Lower lobe of right lung (tissue), 2 donors: ENCODE measurements at regions not wholly inside any gene's neighbourhood (a gene's known extent, or its start where the extent isn't known, plus 50 kb on each side); places are given as distances from the start of the nearest gene placed in this dataset.

Experiments used
- ATAC-seq, 2 donors: fragments of 200-7000 bp; cut with Tn5 transposase; one replicate each; pipeline ENCODE4 v1.9.1; 2020 to 2022; ENCODE audit warnings: mild to moderate bottlenecking in 2 of 2, moderate library complexity in 2 of 2
- DNase-seq: peaks from one replicate; pipeline ENCODE4 v3.0.0-alpha.2; 2020
- H3K27ac ChIP-seq: fragments of 200-600 bp; one replicate; pipeline ENCODE4 v1.8.0; 2022
- H3K27me3 ChIP-seq: fragments of 200-600 bp; one replicate; pipeline ENCODE4 v1.8.0; 2022; ENCODE audit warnings: low read depth
- H3K36me3 ChIP-seq: fragments of 200-600 bp; one replicate; pipeline ENCODE4 v1.8.0; 2022; ENCODE audit warnings: mild to moderate bottlenecking
- H3K4me1 ChIP-seq: fragments of 200-600 bp; one replicate; pipeline ENCODE4 v1.8.0; 2022
- H3K4me3 ChIP-seq: fragments of 200-600 bp; one replicate; pipeline ENCODE4 v1.8.0; 2022; ENCODE audit warnings: mild to moderate bottlenecking
- H3K9me3 ChIP-seq: fragments of 200-600 bp; one replicate; pipeline ENCODE4 v1.8.0; 2022
- intact Hi-C: fragments of 100-400 bp; cut with DNase I; formaldehyde crosslinking; loops from one replicate; pipeline ENCODE4 v1.11.0; 2022
- TF ChIP-seq, protein P1 (sequence below): fragments of 200-600 bp; IDR thresholded peaks from one replicate; pipeline ENCODE4 v1.8.0; 2022; ENCODE audit warnings: antibody characterized with exemption, mild to moderate bottlenecking
- donor health status: DM: no; HTN: yes; CAD: no; lungs with severe emphysema.

- TF ChIP-seq, protein P1, sequence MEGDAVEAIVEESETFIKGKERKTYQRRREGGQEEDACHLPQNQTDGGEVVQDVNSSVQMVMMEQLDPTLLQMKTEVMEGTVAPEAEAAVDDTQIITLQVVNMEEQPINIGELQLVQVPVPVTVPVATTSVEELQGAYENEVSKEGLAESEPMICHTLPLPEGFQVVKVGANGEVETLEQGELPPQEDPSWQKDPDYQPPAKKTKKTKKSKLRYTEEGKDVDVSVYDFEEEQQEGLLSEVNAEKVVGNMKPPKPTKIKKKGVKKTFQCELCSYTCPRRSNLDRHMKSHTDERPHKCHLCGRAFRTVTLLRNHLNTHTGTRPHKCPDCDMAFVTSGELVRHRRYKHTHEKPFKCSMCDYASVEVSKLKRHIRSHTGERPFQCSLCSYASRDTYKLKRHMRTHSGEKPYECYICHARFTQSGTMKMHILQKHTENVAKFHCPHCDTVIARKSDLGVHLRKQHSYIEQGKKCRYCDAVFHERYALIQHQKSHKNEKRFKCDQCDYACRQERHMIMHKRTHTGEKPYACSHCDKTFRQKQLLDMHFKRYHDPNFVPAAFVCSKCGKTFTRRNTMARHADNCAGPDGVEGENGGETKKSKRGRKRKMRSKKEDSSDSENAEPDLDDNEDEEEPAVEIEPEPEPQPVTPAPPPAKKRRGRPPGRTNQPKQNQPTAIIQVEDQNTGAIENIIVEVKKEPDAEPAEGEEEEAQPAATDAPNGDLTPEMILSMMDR = no peak
- Histone ChIP-seq H3K9me3 (no peaks in the 10 kb centered on the region), H3K4me3 (no peak overlapping the region), H3K4me1 (no peaks in the 10 kb centered on the region), H3K36me3 (no peaks in the 10 kb centered on the region), H3K27ac (no peak overlapping the region), H3K27me3 (no peaks in the 10 kb centered on the region)
- intact Hi-C loops = no loop called here
- no peak for ATAC-seq
- no peak for DNase-seq
Observed at GRCh38 chr1:61515096-61515495, 209.8 kb downstream of the TM2D1 start.
